ENCODE measurements at regions not wholly inside any gene's neighbourhood (a gene's known extent, or its start where the extent isn't known, plus 50 kb on each side); places are given as distances from the start of the nearest gene placed in this dataset.

DNA sequence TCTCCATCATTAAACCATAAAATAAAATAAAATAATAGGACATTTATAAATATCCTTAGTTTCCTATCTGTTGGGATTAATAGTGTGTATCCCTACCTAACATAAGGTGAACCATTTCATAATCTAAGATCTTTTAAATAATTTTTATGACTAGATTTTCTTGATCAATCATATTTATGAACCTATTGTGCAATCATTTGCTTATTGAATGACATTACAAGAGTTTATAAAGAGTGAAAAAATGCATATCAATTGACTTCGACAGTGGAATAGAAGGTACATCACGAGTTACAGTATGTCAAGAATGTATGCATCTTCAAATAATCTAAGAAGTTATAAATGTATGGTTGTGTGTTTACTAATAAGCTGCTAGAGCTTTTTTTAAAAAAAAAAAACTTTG lies 1554.8 kb upstream of the TMEFF2 start:
- no peak overlapping the region for H4K5ac ChIP-seq (ENCODE audit: insufficient read length, low read depth, low read length)
- no peaks in the 10 kb centered on the region for H3K79me2 ChIP-seq (ENCODE audit: control insufficient read depth in 1 of 2, insufficient read depth in 2 of 2, low read length in 2 of 2)
- no peak overlapping the region for H3K4me2 ChIP-seq (ENCODE audit: insufficient read depth in 1 of 2, low read depth in 2 of 2, low read length in 2 of 2)
- no peak overlapping the region for H3K4ac ChIP-seq (replicated peaks; ENCODE audit: insufficient read length, low read depth, low read length)
- H2BK15ac ChIP-seq (ENCODE audit: low read length) = no peak overlapping the region
- H2BK5ac ChIP-seq (ENCODE audit: low read depth, low read length) = no peak overlapping the region
- H4K91ac ChIP-seq (replicated peaks; ENCODE audit: insufficient read length, low read length) = no peak overlapping the region
- no peak overlapping the region for H2BK20ac ChIP-seq (ENCODE audit: low read length)
- no peak for FAIRE-seq
- H3K9me3 ChIP-seq (ENCODE audit: insufficient read depth in 2 of 2, low read depth in 1 of 2, low read length in 1 of 2) = no peaks in the 10 kb centered on the region
- no peak overlapping the region for H4K8ac ChIP-seq (ENCODE audit: extremely low read depth, insufficient read depth, low read length)
- H2AFZ ChIP-seq (ENCODE audit: low read length) = no peak overlapping the region
- no peak overlapping the region for H2BK120ac ChIP-seq (replicated peaks; ENCODE audit: low read depth, low read length)
- no peak overlapping the region for H3K14ac ChIP-seq (ENCODE audit: insufficient read length)
- TF ChIP-seq GTF2F1 (IDR thresholded peaks at IDR 0.05; ENCODE audit: borderline replicate concordance, low read depth, low read length) (no peak), TBP (IDR thresholded peaks at IDR 0.05; ENCODE audit: low read depth, low read length) (no peak), CEBPB (IDR thresholded peaks at IDR 0.05; ENCODE audit: low read depth, low read length) (no peak), RXRA (IDR thresholded peaks at IDR 0.05; ENCODE audit: insufficient read depth, low read depth, low read length) (no peak), GABPA (IDR thresholded peaks at IDR 0.05; ENCODE audit: borderline replicate concordance, insufficient read depth, low read length) (no peak), HDAC2 (IDR thresholded peaks at IDR 0.05; ENCODE audit: borderline replicate concordance in 1 of 2, low read depth in 2 of 2, low read length in 2 of 2) (no peak)
- TF ChIP-seq, protein P1, sequence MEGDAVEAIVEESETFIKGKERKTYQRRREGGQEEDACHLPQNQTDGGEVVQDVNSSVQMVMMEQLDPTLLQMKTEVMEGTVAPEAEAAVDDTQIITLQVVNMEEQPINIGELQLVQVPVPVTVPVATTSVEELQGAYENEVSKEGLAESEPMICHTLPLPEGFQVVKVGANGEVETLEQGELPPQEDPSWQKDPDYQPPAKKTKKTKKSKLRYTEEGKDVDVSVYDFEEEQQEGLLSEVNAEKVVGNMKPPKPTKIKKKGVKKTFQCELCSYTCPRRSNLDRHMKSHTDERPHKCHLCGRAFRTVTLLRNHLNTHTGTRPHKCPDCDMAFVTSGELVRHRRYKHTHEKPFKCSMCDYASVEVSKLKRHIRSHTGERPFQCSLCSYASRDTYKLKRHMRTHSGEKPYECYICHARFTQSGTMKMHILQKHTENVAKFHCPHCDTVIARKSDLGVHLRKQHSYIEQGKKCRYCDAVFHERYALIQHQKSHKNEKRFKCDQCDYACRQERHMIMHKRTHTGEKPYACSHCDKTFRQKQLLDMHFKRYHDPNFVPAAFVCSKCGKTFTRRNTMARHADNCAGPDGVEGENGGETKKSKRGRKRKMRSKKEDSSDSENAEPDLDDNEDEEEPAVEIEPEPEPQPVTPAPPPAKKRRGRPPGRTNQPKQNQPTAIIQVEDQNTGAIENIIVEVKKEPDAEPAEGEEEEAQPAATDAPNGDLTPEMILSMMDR (IDR thresholded peaks at IDR 0.05; ENCODE audit: control extremely low read depth in 1 of 3, insufficient read depth in 1 of 3, low read depth in 1 of 3, low read length in 3 of 3) = no peak
- H3K9ac ChIP-seq (replicated peaks in 1 of 4; ENCODE audit: extremely low read depth in 1 of 4, low read depth in 3 of 4, low read length in 3 of 4) = no peak overlapping the region
- no peak overlapping the region for H3K27ac ChIP-seq (ENCODE audit: low read depth, low read length)
- no peak overlapping the region for H3K23ac ChIP-seq (ENCODE audit: insufficient read length)
- no peak for DNase-seq (ENCODE audit: low read depth in 1 of 2, low spot score in 2 of 2)
- no peak overlapping the region for H3K18ac ChIP-seq (ENCODE audit: extremely low read depth, low read length)
- H3K4me1 ChIP-seq (replicated peaks in 1 of 4; ENCODE audit: control insufficient read depth in 3 of 4, insufficient read depth in 4 of 4, low read length in 3 of 4) = no peaks in the 10 kb centered on the region
- no peaks in the 10 kb centered on the region for H3K23me2 ChIP-seq (ENCODE audit: low read depth, low read length)
- no peak overlapping the region for H3K4me3 ChIP-seq (ENCODE audit: extremely low read depth in 1 of 4, insufficient read depth in 2 of 4, low read depth in 3 of 4, low read length in 4 of 4)
- POLR2A ChIA-PET (ENCODE audit: partially characterized antibody) = no interaction called here
- no peaks in the 10 kb centered on the region for H3K79me1 ChIP-seq (ENCODE audit: low read depth, low read length)
- no peak overlapping the region for H2AK5ac ChIP-seq (ENCODE audit: low read depth, low read length)
- H3K27me3 ChIP-seq (replicated peaks in 1 of 4; ENCODE audit: control insufficient read depth in 3 of 4, extremely low read depth in 1 of 4, insufficient read depth in 3 of 4, low read length in 3 of 4) = no peaks in the 10 kb centered on the region
- CTCF ChIA-PET (ENCODE audit: partially characterized antibody) = interaction anchor here (0.6 kb wide), 1 partner anchor 1209 kb away, joined by 3 read pairs; no protein-coding TSS in a partner anchor
- H3K36me3 ChIP-seq (ENCODE audit: control insufficient read depth in 2 of 4, insufficient read depth in 4 of 4, low read length in 3 of 4) = no peaks in the 10 kb centered on the region
- no peak overlapping the region for H3K56ac ChIP-seq (replicated peaks; ENCODE audit: insufficient read length, low read depth, low read length)
- no peaks in the 10 kb centered on the region for H4K20me1 ChIP-seq (replicated peaks in 1 of 2; ENCODE audit: control insufficient read depth in 1 of 2, insufficient read depth in 2 of 2, low read length in 2 of 2)
- WGBS, 2 experiments (ENCODE audit: extremely low coverage in 1 of 2, insufficient coverage in 1 of 2, insufficient read length in 1 of 2, insufficient replicate concordance in 2 of 2, low coverage in 1 of 2, low lambda C conversion rate in 2 of 2, missing lambda C conversion rate in 1 of 2) = 90% methylated on average over 2 of the region's 2 CpGs; no CpG with 5 or more reads in 1 of the 2 experiments
- no peak overlapping the region for H2BK12ac ChIP-seq (ENCODE audit: low read depth, low read length)
